ENCODE measurements at regions not wholly inside any gene's neighbourhood (a gene's known extent, or its start where the extent isn't known, plus 50 kb on each side); places are given as distances from the start of the nearest gene placed in this dataset.

GRCh38 chr14:95395098-95395737, 75.5 kb upstream of the CLMN start:
- no peak for TF ChIP-seq CTCF (IDR thresholded peaks at IDR 0.05)
- no peak for TF ChIP-seq POLR2A (IDR thresholded peaks at IDR 0.05)
